GM23338 (cell line): ENCODE measurements at regions not wholly inside any gene's neighbourhood (a gene's known extent, or its start where the extent isn't known, plus 50 kb on each side); places are given as distances from the start of the nearest gene placed in this dataset.

Experiments used
- ATAC-seq: fragments of 200-7000 bp; cut with Tn5 transposase; 3 replicates; pipeline ENCODE4 v1.9.1; 2020
- DNase-seq: peaks from one replicate; pipeline ENCODE4 v3.0.0-alpha.2; 2015; ENCODE audit warnings: low spot score
- H2AFZ ChIP-seq: fragments of 200-600 bp; sonication (generic); 2 replicates; pipeline ENCODE4 v1.8.0; 2016; ENCODE audit warnings: antibody characterized with exemption, mild to moderate bottlenecking, moderate library complexity
- H3F3A ChIP-seq: fragments of 200-600 bp; sonication (generic); replicated peaks from 2 replicates; pipeline ENCODE4 v1.8.0; 2017; ENCODE audit warnings: antibody characterized with exemption, mixed run types, low read depth
- H3K27ac ChIP-seq: fragments of 200-600 bp; sonication (generic); 2 replicates; pipeline ENCODE4 v1.6.1; 2016; ENCODE audit warnings: low read depth
- H3K27me3 ChIP-seq: fragments of 200-600 bp; sonication (generic); 2 replicates; pipeline ENCODE4 v1.8.0; 2016; ENCODE audit warnings: mild to moderate bottlenecking, mixed run types, moderate library complexity; ENCODE audit not compliant: insufficient read depth
- H3K36me3 ChIP-seq: fragments of 200-600 bp; sonication (generic); 2 replicates; pipeline ENCODE4 v1.8.0; 2016; ENCODE audit warnings: mild to moderate bottlenecking; ENCODE audit not compliant: insufficient read depth
- H3K4me1 ChIP-seq: fragments of 200-600 bp; sonication (generic); 2 replicates; pipeline ENCODE4 v1.8.0; 2016; ENCODE audit warnings: mild to moderate bottlenecking, moderate library complexity; ENCODE audit not compliant: insufficient read depth
- H3K4me2 ChIP-seq: fragments of 200-600 bp; sonication (generic); 2 replicates; pipeline ENCODE4 v1.7.1; 2017; ENCODE audit warnings: mixed run types
- H3K4me3 ChIP-seq: fragments of 200-600 bp; sonication (generic); 2 replicates; pipeline ENCODE4 v1.6.1; 2016; ENCODE audit warnings: mixed run types
- H3K79me2 ChIP-seq: fragments of 200-600 bp; sonication (generic); replicated peaks from 2 replicates; pipeline ENCODE4 v1.8.0; 2017; ENCODE audit warnings: mild to moderate bottlenecking; ENCODE audit not compliant: insufficient read depth
- H3K9me2 ChIP-seq: fragments of 200-600 bp; sonication (generic); 2 replicates; pipeline ENCODE4 v1.8.0; 2017; ENCODE audit not compliant: insufficient read depth
- H4K20me1 ChIP-seq: fragments of 200-600 bp; sonication (generic); replicated peaks from 2 replicates; pipeline ENCODE4 v1.8.0; 2017; ENCODE audit warnings: mild to moderate bottlenecking; ENCODE audit not compliant: insufficient read depth
- H3K27ac Mint-ChIP-seq: 2 replicates; pipeline ENCODE4 v1.8.0; 2020; ENCODE audit warnings: inconsistent platforms, mild to moderate bottlenecking, moderate library complexity, mixed read lengths
- H3K27me3 Mint-ChIP-seq: 3 replicates; pipeline ENCODE4 v1.8.0; 2022; ENCODE audit warnings: low read depth, mild to moderate bottlenecking, moderate library complexity, mixed read lengths, inconsistent platforms; ENCODE audit not compliant: insufficient read depth, poor library complexity
- H3K36me3 Mint-ChIP-seq: 3 replicates; pipeline ENCODE4 v1.8.0; 2021; ENCODE audit warnings: low read depth, mild to moderate bottlenecking, inconsistent platforms, moderate library complexity, mixed read lengths
- H3K4me1 Mint-ChIP-seq: 3 replicates; pipeline ENCODE4 v1.8.0; 2020; ENCODE audit warnings: mild to moderate bottlenecking, inconsistent platforms, mixed read lengths
- H3K4me3 Mint-ChIP-seq: 3 replicates; pipeline ENCODE4 v1.8.0; 2021; ENCODE audit warnings: moderate library complexity, mild to moderate bottlenecking, inconsistent platforms, mixed read lengths
- H3K9me3 Mint-ChIP-seq: 3 replicates; pipeline ENCODE4 v1.8.0; 2020; ENCODE audit warnings: moderate library complexity, mild to moderate bottlenecking, inconsistent platforms, mixed read lengths
- CREB1 ChIP-seq: fragments of 250-450 bp; sonication (Bioruptor Pico); IDR thresholded peaks from 2 replicates; pipeline ENCODE4 v1.5.0; 2020; ENCODE audit warnings: low read depth, mild to moderate bottlenecking, moderate library complexity
- EZH2 ChIP-seq: fragments of 200-600 bp; sonication (generic); IDR thresholded peaks from one replicate; pipeline ENCODE4 v1.8.0; 2017; ENCODE audit warnings: antibody characterized with exemption, mild to moderate bottlenecking, low read depth; ENCODE audit not compliant: unreplicated experiment
- EZH2phosphoT487 ChIP-seq: fragments of 200-600 bp; sonication (generic); IDR thresholded peaks from one replicate; pipeline ENCODE4 v1.8.1; 2018; ENCODE audit warnings: antibody characterized with exemption; ENCODE audit not compliant: unreplicated experiment
- JUNB ChIP-seq: IDR thresholded peaks from one replicate; pipeline ENCODE4 v1.6.1; 2016; ENCODE audit warnings: antibody characterized with exemption; ENCODE audit not compliant: unreplicated experiment
- NANOG ChIP-seq: IDR thresholded peaks from 2 replicates; pipeline ENCODE4 v1.6.1; 2016; ENCODE audit warnings: antibody characterized with exemption, borderline replicate concordance
- POLR2AphosphoS5 ChIP-seq: IDR thresholded peaks from 2 replicates; pipeline ENCODE4 v1.6.1; 2016; ENCODE audit warnings: antibody characterized with exemption, low read depth
- STAT1 ChIP-seq: IDR thresholded peaks from one replicate; pipeline ENCODE4 v1.6.1; 2016; ENCODE audit warnings: antibody characterized with exemption; ENCODE audit not compliant: unreplicated experiment
- ZNF114 ChIP-seq: fragments of 250-450 bp; sonication (Bioruptor Pico); IDR thresholded peaks from 2 replicates; pipeline ENCODE4 v1.5.0; 2020; ENCODE audit warnings: mild to moderate bottlenecking, moderate library complexity
- ZNF331 ChIP-seq: fragments of 250-450 bp; sonication (Bioruptor Pico); IDR thresholded peaks from 2 replicates; pipeline ENCODE4 v1.5.0; 2020; ENCODE audit warnings: low read depth, mild to moderate bottlenecking, moderate library complexity
- TF ChIP-seq, protein P1 (sequence below): IDR thresholded peaks from one replicate; pipeline ENCODE4 v1.6.1; 2018; ENCODE audit warnings: antibody characterized with exemption; ENCODE audit not compliant: unreplicated experiment
- TF ChIP-seq, protein P2 (sequence below): IDR thresholded peaks from 2 replicates; pipeline ENCODE4 v1.6.1; 2016; ENCODE audit warnings: antibody characterized with exemption
- TF ChIP-seq, protein P3 (sequence below), 2 experiments: fragments of 200-600 bp in 1 of 2; sonication (generic) in 1 of 2; conservative IDR thresholded peaks; 2 replicates each; pipeline versions ENCODE4 v1.5.1 to v1.6.1; 2016 to 2017; ENCODE audit warnings: antibody characterized with exemption in 2 of 2, low read depth in 2 of 2, mild to moderate bottlenecking in 2 of 2, moderate library complexity in 1 of 2
- TF ChIP-seq, protein P4 (sequence below): fragments of 250-450 bp; sonication (Bioruptor Pico); IDR thresholded peaks from 2 replicates; pipeline ENCODE4 v1.5.0; 2020; ENCODE audit warnings: mild to moderate bottlenecking, moderate library complexity

DNA sequence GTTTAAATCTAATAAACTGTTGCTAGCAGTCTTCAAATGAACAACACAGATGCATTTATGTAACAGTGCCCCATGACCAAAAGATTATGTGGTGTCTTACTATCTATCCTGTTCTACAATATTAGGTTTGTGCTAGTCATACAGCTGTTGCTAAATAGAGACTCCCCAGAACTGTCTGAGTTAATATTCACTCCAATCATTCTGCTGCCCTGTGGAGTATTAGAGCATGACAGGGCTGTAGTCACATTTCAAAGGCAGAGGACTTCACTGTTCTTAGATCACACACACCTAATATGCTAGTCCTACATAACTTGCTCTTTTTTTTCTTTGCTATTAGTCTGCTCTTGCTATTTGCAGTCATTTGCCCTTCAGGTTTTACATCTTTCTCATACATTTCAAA lies 157.6 kb upstream of the MDGA2 start:
- Mint-ChIP-seq H3K36me3 (no peaks in the 10 kb centered on the region), H3K27me3 (peaks cover 4% of the 10 kb centered on the region), H3K27ac (no peak overlapping the region), H3K9me3 (peaks cover 2% of the 10 kb centered on the region; the same call in 1 of the 3 replicates), H3K4me3 (no peak overlapping the region), H3K4me1 (no peaks in the 10 kb centered on the region)
- no peak overlapping the region for H3K4me3 ChIP-seq
- no peaks in the 10 kb centered on the region for H3K4me1 ChIP-seq
- TF ChIP-seq, protein P1, sequence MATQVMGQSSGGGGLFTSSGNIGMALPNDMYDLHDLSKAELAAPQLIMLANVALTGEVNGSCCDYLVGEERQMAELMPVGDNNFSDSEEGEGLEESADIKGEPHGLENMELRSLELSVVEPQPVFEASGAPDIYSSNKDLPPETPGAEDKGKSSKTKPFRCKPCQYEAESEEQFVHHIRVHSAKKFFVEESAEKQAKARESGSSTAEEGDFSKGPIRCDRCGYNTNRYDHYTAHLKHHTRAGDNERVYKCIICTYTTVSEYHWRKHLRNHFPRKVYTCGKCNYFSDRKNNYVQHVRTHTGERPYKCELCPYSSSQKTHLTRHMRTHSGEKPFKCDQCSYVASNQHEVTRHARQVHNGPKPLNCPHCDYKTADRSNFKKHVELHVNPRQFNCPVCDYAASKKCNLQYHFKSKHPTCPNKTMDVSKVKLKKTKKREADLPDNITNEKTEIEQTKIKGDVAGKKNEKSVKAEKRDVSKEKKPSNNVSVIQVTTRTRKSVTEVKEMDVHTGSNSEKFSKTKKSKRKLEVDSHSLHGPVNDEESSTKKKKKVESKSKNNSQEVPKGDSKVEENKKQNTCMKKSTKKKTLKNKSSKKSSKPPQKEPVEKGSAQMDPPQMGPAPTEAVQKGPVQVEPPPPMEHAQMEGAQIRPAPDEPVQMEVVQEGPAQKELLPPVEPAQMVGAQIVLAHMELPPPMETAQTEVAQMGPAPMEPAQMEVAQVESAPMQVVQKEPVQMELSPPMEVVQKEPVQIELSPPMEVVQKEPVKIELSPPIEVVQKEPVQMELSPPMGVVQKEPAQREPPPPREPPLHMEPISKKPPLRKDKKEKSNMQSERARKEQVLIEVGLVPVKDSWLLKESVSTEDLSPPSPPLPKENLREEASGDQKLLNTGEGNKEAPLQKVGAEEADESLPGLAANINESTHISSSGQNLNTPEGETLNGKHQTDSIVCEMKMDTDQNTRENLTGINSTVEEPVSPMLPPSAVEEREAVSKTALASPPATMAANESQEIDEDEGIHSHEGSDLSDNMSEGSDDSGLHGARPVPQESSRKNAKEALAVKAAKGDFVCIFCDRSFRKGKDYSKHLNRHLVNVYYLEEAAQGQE, result no peak
- TF ChIP-seq NANOG (no peak), POLR2AphosphoS5 (no peak), EZH2phosphoT487 (no peak), STAT1 (no peak), CREB1 (CRISPR knock-in tag) (no peak), JUNB (no peak), EZH2 (no peak), ZNF114 (CRISPR knock-in tag) (no peak), ZNF331 (CRISPR knock-in tag) (no peak)
- TF ChIP-seq, protein P2, sequence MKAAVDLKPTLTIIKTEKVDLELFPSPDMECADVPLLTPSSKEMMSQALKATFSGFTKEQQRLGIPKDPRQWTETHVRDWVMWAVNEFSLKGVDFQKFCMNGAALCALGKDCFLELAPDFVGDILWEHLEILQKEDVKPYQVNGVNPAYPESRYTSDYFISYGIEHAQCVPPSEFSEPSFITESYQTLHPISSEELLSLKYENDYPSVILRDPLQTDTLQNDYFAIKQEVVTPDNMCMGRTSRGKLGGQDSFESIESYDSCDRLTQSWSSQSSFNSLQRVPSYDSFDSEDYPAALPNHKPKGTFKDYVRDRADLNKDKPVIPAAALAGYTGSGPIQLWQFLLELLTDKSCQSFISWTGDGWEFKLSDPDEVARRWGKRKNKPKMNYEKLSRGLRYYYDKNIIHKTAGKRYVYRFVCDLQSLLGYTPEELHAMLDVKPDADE, result no peak
- TF ChIP-seq, protein P3, sequence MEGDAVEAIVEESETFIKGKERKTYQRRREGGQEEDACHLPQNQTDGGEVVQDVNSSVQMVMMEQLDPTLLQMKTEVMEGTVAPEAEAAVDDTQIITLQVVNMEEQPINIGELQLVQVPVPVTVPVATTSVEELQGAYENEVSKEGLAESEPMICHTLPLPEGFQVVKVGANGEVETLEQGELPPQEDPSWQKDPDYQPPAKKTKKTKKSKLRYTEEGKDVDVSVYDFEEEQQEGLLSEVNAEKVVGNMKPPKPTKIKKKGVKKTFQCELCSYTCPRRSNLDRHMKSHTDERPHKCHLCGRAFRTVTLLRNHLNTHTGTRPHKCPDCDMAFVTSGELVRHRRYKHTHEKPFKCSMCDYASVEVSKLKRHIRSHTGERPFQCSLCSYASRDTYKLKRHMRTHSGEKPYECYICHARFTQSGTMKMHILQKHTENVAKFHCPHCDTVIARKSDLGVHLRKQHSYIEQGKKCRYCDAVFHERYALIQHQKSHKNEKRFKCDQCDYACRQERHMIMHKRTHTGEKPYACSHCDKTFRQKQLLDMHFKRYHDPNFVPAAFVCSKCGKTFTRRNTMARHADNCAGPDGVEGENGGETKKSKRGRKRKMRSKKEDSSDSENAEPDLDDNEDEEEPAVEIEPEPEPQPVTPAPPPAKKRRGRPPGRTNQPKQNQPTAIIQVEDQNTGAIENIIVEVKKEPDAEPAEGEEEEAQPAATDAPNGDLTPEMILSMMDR (conservative IDR thresholded peaks at IDR 0.05; ENCODE audit: low read depth in 2 of 2), result no peak
- TF ChIP-seq, protein P4, sequence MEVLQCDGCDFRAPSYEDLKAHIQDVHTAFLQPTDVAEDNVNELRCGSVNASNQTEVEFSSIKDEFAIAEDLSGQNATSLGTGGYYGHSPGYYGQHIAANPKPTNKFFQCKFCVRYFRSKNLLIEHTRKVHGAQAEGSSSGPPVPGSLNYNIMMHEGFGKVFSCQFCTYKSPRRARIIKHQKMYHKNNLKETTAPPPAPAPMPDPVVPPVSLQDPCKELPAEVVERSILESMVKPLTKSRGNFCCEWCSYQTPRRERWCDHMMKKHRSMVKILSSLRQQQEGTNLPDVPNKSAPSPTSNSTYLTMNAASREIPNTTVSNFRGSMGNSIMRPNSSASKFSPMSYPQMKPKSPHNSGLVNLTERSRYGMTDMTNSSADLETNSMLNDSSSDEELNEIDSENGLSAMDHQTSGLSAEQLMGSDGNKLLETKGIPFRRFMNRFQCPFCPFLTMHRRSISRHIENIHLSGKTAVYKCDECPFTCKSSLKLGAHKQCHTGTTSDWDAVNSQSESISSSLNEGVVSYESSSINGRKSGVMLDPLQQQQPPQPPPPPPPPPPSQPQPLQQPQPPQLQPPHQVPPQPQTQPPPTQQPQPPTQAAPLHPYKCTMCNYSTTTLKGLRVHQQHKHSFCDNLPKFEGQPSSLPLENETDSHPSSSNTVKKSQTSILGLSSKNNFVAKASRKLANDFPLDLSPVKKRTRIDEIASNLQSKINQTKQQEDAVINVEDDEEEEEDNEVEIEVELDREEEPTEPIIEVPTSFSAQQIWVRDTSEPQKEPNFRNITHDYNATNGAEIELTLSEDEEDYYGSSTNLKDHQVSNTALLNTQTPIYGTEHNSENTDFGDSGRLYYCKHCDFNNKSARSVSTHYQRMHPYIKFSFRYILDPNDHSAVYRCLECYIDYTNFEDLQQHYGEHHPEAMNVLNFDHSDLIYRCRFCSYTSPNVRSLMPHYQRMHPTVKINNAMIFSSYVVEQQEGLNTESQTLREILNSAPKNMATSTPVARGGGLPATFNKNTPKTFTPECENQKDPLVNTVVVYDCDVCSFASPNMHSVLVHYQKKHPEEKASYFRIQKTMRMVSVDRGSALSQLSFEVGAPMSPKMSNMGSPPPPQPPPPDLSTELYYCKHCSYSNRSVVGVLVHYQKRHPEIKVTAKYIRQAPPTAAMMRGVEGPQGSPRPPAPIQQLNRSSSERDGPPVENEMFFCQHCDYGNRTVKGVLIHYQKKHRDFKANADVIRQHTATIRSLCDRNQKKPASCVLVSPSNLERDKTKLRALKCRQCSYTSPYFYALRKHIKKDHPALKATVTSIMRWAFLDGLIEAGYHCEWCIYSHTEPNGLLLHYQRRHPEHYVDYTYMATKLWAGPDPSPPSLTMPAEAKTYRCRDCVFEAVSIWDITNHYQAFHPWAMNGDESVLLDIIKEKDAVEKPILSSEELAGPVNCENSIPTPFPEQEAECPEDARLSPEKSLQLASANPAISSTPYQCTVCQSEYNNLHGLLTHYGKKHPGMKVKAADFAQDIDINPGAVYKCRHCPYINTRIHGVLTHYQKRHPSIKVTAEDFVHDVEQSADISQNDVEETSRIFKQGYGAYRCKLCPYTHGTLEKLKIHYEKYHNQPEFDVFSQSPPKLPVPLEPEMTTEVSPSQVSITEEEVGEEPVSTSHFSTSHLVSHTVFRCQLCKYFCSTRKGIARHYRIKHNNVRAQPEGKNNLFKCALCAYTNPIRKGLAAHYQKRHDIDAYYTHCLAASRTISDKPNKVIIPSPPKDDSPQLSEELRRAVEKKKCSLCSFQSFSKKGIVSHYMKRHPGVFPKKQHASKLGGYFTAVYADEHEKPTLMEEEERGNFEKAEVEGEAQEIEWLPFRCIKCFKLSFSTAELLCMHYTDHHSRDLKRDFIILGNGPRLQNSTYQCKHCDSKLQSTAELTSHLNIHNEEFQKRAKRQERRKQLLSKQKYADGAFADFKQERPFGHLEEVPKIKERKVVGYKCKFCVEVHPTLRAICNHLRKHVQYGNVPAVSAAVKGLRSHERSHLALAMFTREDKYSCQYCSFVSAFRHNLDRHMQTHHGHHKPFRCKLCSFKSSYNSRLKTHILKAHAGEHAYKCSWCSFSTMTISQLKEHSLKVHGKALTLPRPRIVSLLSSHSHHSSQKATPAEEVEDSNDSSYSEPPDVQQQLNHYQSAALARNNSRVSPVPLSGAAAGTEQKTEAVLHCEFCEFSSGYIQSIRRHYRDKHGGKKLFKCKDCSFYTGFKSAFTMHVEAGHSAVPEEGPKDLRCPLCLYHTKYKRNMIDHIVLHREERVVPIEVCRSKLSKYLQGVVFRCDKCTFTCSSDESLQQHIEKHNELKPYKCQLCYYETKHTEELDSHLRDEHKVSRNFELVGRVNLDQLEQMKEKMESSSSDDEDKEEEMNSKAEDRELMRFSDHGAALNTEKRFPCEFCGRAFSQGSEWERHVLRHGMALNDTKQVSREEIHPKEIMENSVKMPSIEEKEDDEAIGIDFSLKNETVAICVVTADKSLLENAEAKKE (CRISPR knock-in tag), result no peak
- H3K27me3 ChIP-seq, result no peaks in the 10 kb centered on the region
- ATAC-seq (no peak), DNase-seq (no peak)
- no peaks in the 10 kb centered on the region for H3K36me3 ChIP-seq
- no peaks in the 10 kb centered on the region for H3K79me2 ChIP-seq
- no peak overlapping the region for H3K27ac ChIP-seq
- no peak overlapping the region for H2AFZ ChIP-seq
- no peaks in the 10 kb centered on the region for H3F3A ChIP-seq
- H3K4me2 ChIP-seq, result no peak overlapping the region
- no peaks in the 10 kb centered on the region for H4K20me1 ChIP-seq
- H3K9me2 ChIP-seq, result no peaks in the 10 kb centered on the region
